ENCODE measurements at regions not wholly inside any gene's neighbourhood (a gene's known extent, or its start where the extent isn't known, plus 50 kb on each side); places are given as distances from the start of the nearest gene placed in this dataset.

DNA sequence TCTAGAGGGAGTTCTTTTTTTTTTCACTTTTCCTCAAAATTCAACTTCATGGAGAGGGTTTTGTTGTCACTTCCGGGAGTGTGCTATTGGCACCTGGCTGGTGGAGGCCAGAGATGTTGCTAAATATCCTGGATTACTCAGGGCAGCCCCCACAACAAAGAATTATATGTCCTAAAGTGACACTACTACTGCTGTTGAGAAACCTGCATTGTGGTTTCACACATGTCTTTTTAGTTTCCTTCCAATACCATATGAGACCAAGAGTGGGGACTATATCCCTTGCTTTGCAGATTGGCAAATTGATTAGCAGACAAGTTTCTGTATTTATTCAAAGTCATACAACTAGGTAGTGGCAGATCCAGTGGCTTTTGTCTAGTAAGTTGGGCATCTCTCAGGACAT is 826.8 kb downstream of the TRIB2 start:
- no peak for DNase-seq

- no peak for DNase-seq
Observed at GRCh38 chr2:13545320-13545719, 828.6 kb downstream of the TRIB2 start.

GRCh38 chr2:13546131-13546530 is 829.4 kb downstream of the TRIB2 start:
- no peak for DNase-seq

- DNase-seq = no peak
Observed at GRCh38 chr2:13550285-13551231, 833.8 kb downstream of the TRIB2 start.

DNA sequence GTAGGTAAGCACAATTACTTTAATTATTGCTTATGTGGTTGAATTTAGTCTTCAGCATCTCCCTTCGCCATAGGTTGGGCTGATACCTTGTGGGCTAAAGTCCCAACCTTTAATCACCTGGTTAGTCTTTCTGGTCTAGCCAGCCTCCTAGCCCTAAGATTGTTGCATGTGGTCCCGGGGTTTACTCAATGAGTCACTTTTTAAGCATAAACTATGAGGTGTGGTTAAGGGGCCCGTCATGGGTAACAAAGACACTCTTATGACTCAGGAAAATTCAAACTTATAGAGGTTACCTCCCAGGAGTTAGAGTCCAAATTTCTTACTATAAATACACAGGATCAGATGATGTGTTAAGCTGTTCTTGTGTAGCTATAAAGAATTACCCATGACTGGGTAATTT is 841.6 kb downstream of the TRIB2 start:
- no peak for DNase-seq

DNA sequence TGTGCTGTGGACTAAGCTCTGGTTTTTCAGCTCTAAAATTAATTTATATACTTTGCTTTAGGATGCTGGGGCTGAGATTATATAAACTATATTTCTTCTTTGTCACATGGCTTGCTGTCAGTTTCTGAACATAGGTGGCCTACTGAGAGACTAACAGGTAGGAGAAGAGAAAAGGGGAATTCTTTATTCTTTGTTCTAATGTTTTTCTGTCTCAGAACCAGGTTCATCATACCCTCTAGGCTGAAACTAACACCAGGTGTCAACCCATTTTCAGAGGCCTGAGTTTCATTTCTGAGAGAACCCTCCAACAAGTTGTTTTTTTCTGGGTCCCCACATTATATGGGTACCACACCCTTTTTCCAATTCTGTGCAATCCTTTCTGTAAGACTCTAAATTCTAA is 843.6 kb downstream of the TRIB2 start:
- DNase-seq = no peak

GRCh38 chr2:13572466-13572865 is 855.7 kb downstream of the TRIB2 start:
- DNase-seq = no peak

GRCh38 chr2:13574831-13575230 is 858.1 kb downstream of the TRIB2 start:
- no peak for DNase-seq

- DNase-seq = no peak
Observed at GRCh38 chr2:13576406-13577036, 859.8 kb downstream of the TRIB2 start.

DNA sequence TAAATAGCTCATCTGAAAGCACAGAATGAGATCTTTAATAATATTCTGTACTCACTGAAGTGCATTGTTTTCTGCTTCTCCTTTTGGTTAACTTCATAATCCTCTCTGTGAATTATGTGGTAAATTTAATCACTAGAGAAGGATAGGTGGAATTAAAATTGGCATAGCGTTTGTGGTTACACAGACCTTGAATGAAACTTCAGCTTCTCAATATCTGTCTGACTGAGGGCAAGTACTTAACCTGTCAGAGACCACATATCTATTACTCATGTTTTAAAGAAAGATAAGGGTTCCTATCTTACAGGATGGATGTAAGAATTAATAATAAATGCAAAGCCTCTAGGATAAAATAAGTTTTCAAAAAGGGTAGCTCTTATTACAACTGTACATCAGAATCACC is 861.8 kb downstream of the TRIB2 start:
- DNase-seq = no peak

- no peak for DNase-seq
Observed at GRCh38 chr2:13581471-13581870, 864.7 kb downstream of the TRIB2 start.

- DNase-seq = no peak
Observed at GRCh38 chr2:13583609-13584008, 866.9 kb downstream of the TRIB2 start.

- no peak for DNase-seq
Observed at GRCh38 chr2:13584020-13584419, 867.3 kb downstream of the TRIB2 start.

- DNase-seq = no peak
Observed at GRCh38 chr2:13585732-13586131, 869.0 kb downstream of the TRIB2 start.

- no peak for DNase-seq
Observed at GRCh38 chr2:13596233-13596632, 879.5 kb downstream of the TRIB2 start.

DNA sequence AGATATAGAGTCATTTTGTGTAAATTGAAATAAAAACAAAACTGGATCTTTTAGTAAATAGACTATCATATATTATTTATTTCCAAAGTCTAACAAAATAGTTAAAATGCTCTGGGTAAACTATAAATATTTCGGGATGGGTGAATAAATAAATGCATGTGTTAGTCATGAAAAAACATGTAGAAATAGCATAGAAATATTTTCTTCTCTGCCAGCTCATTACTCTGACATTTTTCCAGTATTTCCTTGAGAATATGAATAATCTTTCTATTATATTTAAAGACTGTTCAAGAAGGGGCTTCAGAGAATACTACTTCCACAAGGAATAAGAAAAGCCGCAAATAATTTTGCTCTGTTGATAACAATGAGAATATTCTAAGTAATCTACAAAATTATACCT is 880.4 kb downstream of the TRIB2 start:
- no peak for DNase-seq

DNA sequence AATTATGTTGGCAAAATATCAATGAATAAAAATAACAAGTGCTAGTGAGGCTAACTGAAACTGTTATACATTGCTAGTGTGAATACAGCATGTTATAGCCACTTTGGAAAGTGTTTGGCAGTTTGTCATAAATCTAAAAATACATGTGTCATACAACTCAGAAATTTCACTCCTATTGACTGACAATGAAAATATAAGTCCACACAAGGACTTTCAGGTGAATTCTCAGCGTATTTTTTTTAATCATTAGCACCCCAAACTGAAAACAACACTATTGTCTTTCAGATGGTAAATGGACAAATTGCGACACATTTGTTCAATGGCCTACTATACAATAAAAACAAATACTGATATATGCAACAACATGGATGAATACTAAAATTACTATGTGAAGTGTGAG is 884.8 kb downstream of the TRIB2 start:
- no peak for DNase-seq

GRCh38 chr2:13604951-13605661 is 888.4 kb downstream of the TRIB2 start:
- DNase-seq = no peak

DNA sequence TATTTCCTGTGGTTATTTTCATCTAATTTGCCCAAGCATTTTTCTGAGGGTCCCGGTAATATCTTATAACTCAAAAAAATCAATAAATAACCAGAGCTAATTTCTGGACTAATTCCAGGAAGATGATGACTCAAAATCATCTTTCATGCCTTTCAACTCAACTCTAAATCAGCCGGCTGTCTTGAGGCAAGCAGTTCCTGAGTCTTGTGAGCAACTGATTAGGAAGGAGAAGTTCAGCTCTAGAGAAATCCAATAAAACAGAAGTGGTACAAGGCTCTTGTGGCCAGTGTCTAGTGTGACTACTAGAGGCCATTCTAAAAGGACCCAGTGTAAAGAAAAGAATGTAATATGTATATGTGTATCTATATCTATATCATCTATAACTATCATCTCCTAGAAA is 890.4 kb downstream of the TRIB2 start:
- no peak for DNase-seq

GRCh38 chr2:13611939-13612338 is 895.2 kb downstream of the TRIB2 start:
- DNase-seq = no peak

DNA sequence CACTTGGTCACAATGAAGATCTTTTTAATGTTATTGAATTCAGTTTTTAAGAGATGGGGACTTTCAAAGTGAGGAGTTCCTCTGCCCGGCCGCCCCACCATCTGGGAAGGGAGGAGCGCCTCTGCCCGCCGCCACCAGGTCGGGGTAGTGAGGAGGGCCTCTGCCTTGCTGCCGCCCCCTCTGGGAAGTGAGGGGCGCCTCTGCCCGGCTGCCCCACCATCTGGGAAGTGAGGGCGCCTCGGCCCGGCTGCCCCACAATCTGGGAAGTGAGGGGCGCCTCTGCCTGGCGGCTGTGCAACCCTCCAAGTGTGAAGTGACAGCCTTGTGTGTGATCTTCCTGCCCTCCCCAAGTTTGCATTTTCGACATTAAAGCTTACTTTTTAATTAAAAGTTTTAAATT is 899.3 kb downstream of the TRIB2 start:
- no peak for DNase-seq

- DNase-seq = no peak
Observed at GRCh38 chr2:13616616-13617015, 899.9 kb downstream of the TRIB2 start.

DNA sequence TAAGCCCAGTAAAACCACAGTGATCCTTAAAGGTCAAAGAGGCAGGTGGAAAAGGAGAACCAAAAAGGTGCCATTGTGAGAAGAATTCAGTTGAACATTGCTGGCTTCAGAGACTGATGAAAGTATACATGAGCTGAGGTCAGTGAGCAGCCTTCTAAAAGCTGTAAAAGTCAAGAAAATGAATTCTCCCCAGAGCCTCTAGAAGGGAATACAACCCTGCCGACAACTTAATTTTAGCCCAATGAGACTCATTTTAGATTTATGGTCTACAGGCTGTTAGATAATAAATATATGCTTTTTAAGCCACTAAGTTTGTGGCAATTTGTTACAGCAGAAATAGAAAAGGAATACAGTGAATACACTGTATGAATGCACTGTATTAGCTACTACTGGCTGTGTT is 911.4 kb downstream of the TRIB2 start:
- DNase-seq = no peak

- no peak for DNase-seq
Observed at GRCh38 chr2:13638181-13638580, 921.4 kb downstream of the TRIB2 start.

Measured in activated CD8-positive, alpha-beta memory T cell treated with anti-CD3 and anti-CD28 coated beads, Interleukin-2, amount 50 U/mL, for 48 hours (primary cell).